Endothelial cell of umbilical vein (primary cell): ENCODE measurements at regions not wholly inside any gene's neighbourhood (a gene's known extent, or its start where the extent isn't known, plus 50 kb on each side); places are given as distances from the start of the nearest gene placed in this dataset.

Experiments
- BruUV-seq: library from RNA; stranded (reverse); fragments of 400-500 nt; replicated peaks from 2 replicates; lab custom pipeline; 2021; lab: Mats Ljungman, UMichigan
- CTCF ChIA-PET: fragments of 300-600, 350-600 bp; sonication (Branson Sonifier 250); formaldehyde crosslinking; loops from one replicate; lab custom pipeline; 2021; ENCODE audit warnings: antibody characterized with exemption, inconsistent platforms; lab: Charles Lee
- POLR2A ChIA-PET: fragments of 300-600, 350-600 bp; sonication (Branson Sonifier 250); formaldehyde crosslinking; loops from one replicate; lab custom pipeline; 2021; ENCODE audit warnings: antibody characterized with exemption, inconsistent platforms; lab: Charles Lee
- DNase-seq: peaks from one replicate; pipeline ENCODE4 v3.0.0-alpha.2; 2011; ENCODE audit warnings: low read depth, low spot score
- FAIRE-seq: peaks from 2 replicates; lab custom pipeline; 2011; peaks lifted over from hg19 to GRCh38; lab: Jason Lieb, UNC
- H2AFZ ChIP-seq: 2 replicates; pipeline ENCODE4 v1.6.0; 2012; ENCODE audit warnings: low read depth, low read length, control low read depth, inconsistent platforms
- H3K27ac ChIP-seq: 2 replicates; pipeline ENCODE4 v1.5.1; 2011; ENCODE audit warnings: low read depth, mild to moderate bottlenecking, control low read depth, low read length, moderate library complexity; ENCODE audit not compliant: insufficient read depth
- H3K27me3 ChIP-seq, 2 experiments: 2 replicates each; pipeline versions ENCODE4 v1.6.0 to v1.6.1; 2011; ENCODE audit warnings: low read length in 2 of 2, mixed read lengths in 1 of 2; ENCODE audit not compliant: control insufficient read depth in 2 of 2, insufficient read depth in 2 of 2
- H3K36me3 ChIP-seq, 2 experiments: 2 replicates in 1 of 2; 3 replicates in 1 of 2; pipeline ENCODE4 v1.5.1; 2011; ENCODE audit warnings: low read length in 2 of 2, mild to moderate bottlenecking in 1 of 2, moderate library complexity in 1 of 2; ENCODE audit not compliant: control insufficient read depth in 2 of 2, insufficient read depth in 2 of 2; ENCODE audit errors: extremely low read depth in 1 of 2
- H3K4me1 ChIP-seq: 3 replicates; pipeline ENCODE4 v1.5.1; 2011; ENCODE audit warnings: mild to moderate bottlenecking, low read length; ENCODE audit not compliant: control insufficient read depth, insufficient read depth; ENCODE audit errors: extremely low read depth
- H3K4me2 ChIP-seq: 2 replicates; pipeline ENCODE4 v1.6.1; 2011; ENCODE audit warnings: low read length, control low read depth, mixed read lengths; ENCODE audit not compliant: insufficient read depth
- H3K4me3 ChIP-seq, 3 experiments: fragments of 200-600 bp in 1 of 3; sonication (generic), shearing (Covaris generic) in 1 of 3; replicated peaks in 1 of 3; 2 replicates each; pipeline ENCODE4 v1.5.1; 2011 to 2016; ENCODE audit warnings: control low read depth in 3 of 3, low read length in 3 of 3, mild to moderate bottlenecking in 2 of 3, inconsistent platforms in 1 of 3, low read depth in 1 of 3, moderate library complexity in 1 of 3; ENCODE audit not compliant: insufficient read depth in 1 of 3
- H3K79me2 ChIP-seq: 2 replicates; pipeline ENCODE4 v1.6.0; 2012; ENCODE audit warnings: low read length, inconsistent platforms; ENCODE audit not compliant: control insufficient read depth, insufficient read depth
- H3K9ac ChIP-seq: replicated peaks from 2 replicates; pipeline ENCODE3; 2011; ENCODE audit warnings: low read length, control low read depth; ENCODE audit not compliant: insufficient read depth; ENCODE audit errors: extremely low read depth
- H3K9me1 ChIP-seq: replicated peaks from 3 replicates; pipeline ENCODE4 v1.6.0; 2011; ENCODE audit warnings: mild to moderate bottlenecking, low read length; ENCODE audit not compliant: control insufficient read depth, insufficient read depth; ENCODE audit errors: extremely low read depth
- H3K9me3 ChIP-seq: replicated peaks from 2 replicates; pipeline ENCODE4 v1.5.1; 2012; ENCODE audit warnings: low read length, inconsistent platforms; ENCODE audit not compliant: control insufficient read depth, insufficient read depth
- H4K20me1 ChIP-seq: replicated peaks from 2 replicates; pipeline ENCODE3; 2011; ENCODE audit warnings: mild to moderate bottlenecking, low read length; ENCODE audit not compliant: control insufficient read depth, insufficient read depth; ENCODE audit errors: extremely low read depth
- EZH2 ChIP-seq: IDR thresholded peaks from 2 replicates; pipeline ENCODE4 v1.6.1; 2012; ENCODE audit warnings: borderline replicate concordance, low read depth, mild to moderate bottlenecking, moderate library complexity, low read length, inconsistent platforms; ENCODE audit not compliant: severe bottlenecking
- FOS ChIP-seq: IDR thresholded peaks from 2 replicates; pipeline ENCODE4 v1.6.1; 2011; ENCODE audit warnings: mild to moderate bottlenecking, low read length, moderate library complexity, borderline replicate concordance; ENCODE audit not compliant: insufficient read depth
- GATA2 ChIP-seq: IDR thresholded peaks from 2 replicates; pipeline ENCODE4 v1.7.0; 2011; ENCODE audit warnings: low read depth, mild to moderate bottlenecking, moderate library complexity, mixed read lengths, low read length; ENCODE audit not compliant: insufficient read length, insufficient read depth
- JUN ChIP-seq: IDR thresholded peaks from 2 replicates; pipeline ENCODE4 v1.6.1; 2011; ENCODE audit warnings: borderline replicate concordance, low read depth; ENCODE audit not compliant: insufficient read length, insufficient read depth
- MYC ChIP-seq: IDR thresholded peaks from one replicate; pipeline ENCODE4 v1.6.1; 2011; ENCODE audit warnings: mild to moderate bottlenecking, low read depth, low read length
- POLR2A ChIP-seq: IDR thresholded peaks from 2 replicates; pipeline ENCODE4 v1.6.1; 2012; ENCODE audit warnings: low read depth, mild to moderate bottlenecking, control low read depth, low read length
- POLR2AphosphoS5 ChIP-seq: IDR thresholded peaks from 2 replicates; pipeline ENCODE4 v1.6.1; 2012; ENCODE audit warnings: low read depth, mild to moderate bottlenecking, control low read depth, low read length, moderate library complexity; ENCODE audit not compliant: insufficient read depth
- dilution Hi-C: fragments of 300-500 bp; cut with MboI; formaldehyde crosslinking; loops from one replicate; pipeline ENCODE4 v1.15.0; 2019; ENCODE audit warnings: low sequenced_read_pairs; ENCODE audit not compliant: extremely low pct_ligation_motif_present
- intact Hi-C: fragments of 100-400 bp; cut with micrococcal nuclease; formaldehyde crosslinking; loops from one replicate; pipeline ENCODE4 v1.10.0; 2022
- TF ChIP-seq, protein P1 (sequence below), 2 donors: IDR thresholded peaks; 1 replicate in 1 of 2; 2 replicates in 1 of 2; pipeline ENCODE4 v1.5.1; 2011; ENCODE audit warnings: low read length in 2 of 2, mild to moderate bottlenecking in 2 of 2, moderate library complexity in 2 of 2, control low read depth in 1 of 2, inconsistent platforms in 1 of 2, low read depth in 1 of 2; ENCODE audit not compliant: insufficient read depth in 1 of 2; ENCODE audit errors: extremely low read depth in 1 of 2
- TF ChIP-seq, protein P2 (sequence below): IDR thresholded peaks from 2 replicates; pipeline ENCODE4 v1.6.1; 2011; ENCODE audit not compliant: insufficient read depth, insufficient read length

GRCh38 chr17:77555741-77556291 is 402.7 kb upstream of the TNRC6C start:
- POLR2A ChIA-PET: no interaction called here
- H3K4me1 ChIP-seq: no peaks in the 10 kb centered on the region
- H3K36me3 ChIP-seq: no peaks in the 10 kb centered on the region
- no peak overlapping the region for H3K4me3 ChIP-seq
- H3K9ac ChIP-seq: no peak overlapping the region
- TF ChIP-seq, protein P1, sequence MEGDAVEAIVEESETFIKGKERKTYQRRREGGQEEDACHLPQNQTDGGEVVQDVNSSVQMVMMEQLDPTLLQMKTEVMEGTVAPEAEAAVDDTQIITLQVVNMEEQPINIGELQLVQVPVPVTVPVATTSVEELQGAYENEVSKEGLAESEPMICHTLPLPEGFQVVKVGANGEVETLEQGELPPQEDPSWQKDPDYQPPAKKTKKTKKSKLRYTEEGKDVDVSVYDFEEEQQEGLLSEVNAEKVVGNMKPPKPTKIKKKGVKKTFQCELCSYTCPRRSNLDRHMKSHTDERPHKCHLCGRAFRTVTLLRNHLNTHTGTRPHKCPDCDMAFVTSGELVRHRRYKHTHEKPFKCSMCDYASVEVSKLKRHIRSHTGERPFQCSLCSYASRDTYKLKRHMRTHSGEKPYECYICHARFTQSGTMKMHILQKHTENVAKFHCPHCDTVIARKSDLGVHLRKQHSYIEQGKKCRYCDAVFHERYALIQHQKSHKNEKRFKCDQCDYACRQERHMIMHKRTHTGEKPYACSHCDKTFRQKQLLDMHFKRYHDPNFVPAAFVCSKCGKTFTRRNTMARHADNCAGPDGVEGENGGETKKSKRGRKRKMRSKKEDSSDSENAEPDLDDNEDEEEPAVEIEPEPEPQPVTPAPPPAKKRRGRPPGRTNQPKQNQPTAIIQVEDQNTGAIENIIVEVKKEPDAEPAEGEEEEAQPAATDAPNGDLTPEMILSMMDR (IDR thresholded peaks at IDR 0.05; ENCODE audit: extremely low read depth in 1 of 2, insufficient read depth in 1 of 2, low read depth in 1 of 2, low read length in 2 of 2): no peak
- no peak for TF ChIP-seq POLR2A
- TF ChIP-seq JUN: no peak
- no peak for TF ChIP-seq MYC
- TF ChIP-seq, protein P2, sequence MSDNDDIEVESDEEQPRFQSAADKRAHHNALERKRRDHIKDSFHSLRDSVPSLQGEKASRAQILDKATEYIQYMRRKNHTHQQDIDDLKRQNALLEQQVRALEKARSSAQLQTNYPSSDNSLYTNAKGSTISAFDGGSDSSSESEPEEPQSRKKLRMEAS: no peak
- TF ChIP-seq FOS: no peak
- TF ChIP-seq POLR2AphosphoS5: no peak
- TF ChIP-seq EZH2: no peak
- no peak for TF ChIP-seq GATA2
- H2AFZ ChIP-seq: no peak overlapping the region
- BruUV-seq: no TSS peak
- no peaks in the 10 kb centered on the region for H3K79me2 ChIP-seq
- FAIRE-seq (no peak), DNase-seq (no peak)
- H3K9me1 ChIP-seq: no peaks in the 10 kb centered on the region
- no peak overlapping the region for H3K4me2 ChIP-seq
- dilution Hi-C loops: no loop called here
- H3K27ac ChIP-seq: no peak overlapping the region
- H3K9me3 ChIP-seq: no peaks in the 10 kb centered on the region
- CTCF ChIA-PET: interaction anchor here (1.4 kb wide), 1 partner anchor 13 kb away, joined by 5 read pairs; no protein-coding TSS in a partner anchor
- intact Hi-C loops: no loop called here
- H3K27me3 ChIP-seq: no peaks in the 10 kb centered on the region
- no peaks in the 10 kb centered on the region for H4K20me1 ChIP-seq
